H1 (cell line): ENCODE measurements at regions not wholly inside any gene's neighbourhood (a gene's known extent, or its start where the extent isn't known, plus 50 kb on each side); places are given as distances from the start of the nearest gene placed in this dataset.

Experiments
- CTCF ChIA-PET: fragments of 300-600 bp; sonication (Branson Sonifier 250); formaldehyde crosslinking; loops from one replicate; lab custom pipeline; 2021; ENCODE audit not compliant: partially characterized antibody; lab: Charles Lee
- POLR2A ChIA-PET: fragments of 300-600 bp; sonication (Branson Sonifier 250); formaldehyde crosslinking; loops from one replicate; lab custom pipeline; 2021; ENCODE audit warnings: inconsistent platforms; ENCODE audit not compliant: partially characterized antibody; lab: Charles Lee
- DNase-seq, 2 experiments: peaks; one replicate each; pipeline versions ENCODE4 v3.0.0 to v3.0.0-alpha.2; 2010 to 2022; ENCODE audit warnings: low spot score in 2 of 2, low read depth in 1 of 2, mixed read lengths in 1 of 2
- FAIRE-seq: peaks from 2 replicates; lab custom pipeline; 2011; peaks lifted over from hg19 to GRCh38; lab: Jason Lieb, UNC
- H2AFZ ChIP-seq: 2 replicates; pipeline ENCODE4 v1.8.1; 2012; ENCODE audit warnings: low read length, inconsistent platforms
- H2AK5ac ChIP-seq: 2 replicates; pipeline ENCODE4 v1.6.1; 2013; ENCODE audit warnings: low read depth, low read length
- H2BK120ac ChIP-seq: replicated peaks from 2 replicates; pipeline ENCODE3; 2013; ENCODE audit warnings: low read depth, low read length, inconsistent platforms
- H2BK12ac ChIP-seq: 2 replicates; pipeline ENCODE4 v1.6.1; 2013; ENCODE audit warnings: low read depth, low read length
- H2BK15ac ChIP-seq: 2 replicates; pipeline ENCODE4 v1.6.1; 2013; ENCODE audit warnings: low read length
- H2BK20ac ChIP-seq: 2 replicates; pipeline ENCODE4 v1.6.1; 2013; ENCODE audit warnings: low read length
- H2BK5ac ChIP-seq: 2 replicates; pipeline ENCODE4 v1.6.1; 2013; ENCODE audit warnings: low read depth, low read length
- H3K14ac ChIP-seq: 2 replicates; pipeline ENCODE4 v1.6.1; 2013; ENCODE audit warnings: inconsistent platforms; ENCODE audit not compliant: insufficient read length
- H3K18ac ChIP-seq: 2 replicates; pipeline ENCODE4 v1.6.1; 2013; ENCODE audit warnings: low read length; ENCODE audit errors: extremely low read depth
- H3K23ac ChIP-seq: 2 replicates; pipeline ENCODE4 v1.6.1; 2013; ENCODE audit warnings: inconsistent platforms; ENCODE audit not compliant: insufficient read length
- H3K23me2 ChIP-seq: 2 replicates; pipeline ENCODE4 v1.6.1; 2013; ENCODE audit warnings: low read depth, low read length
- H3K27ac ChIP-seq: 2 replicates; pipeline ENCODE4 v1.6.1; 2011; ENCODE audit warnings: low read depth, low read length, inconsistent platforms
- H3K27me3 ChIP-seq, 4 experiments: replicated peaks in 1 of 4; 1 replicate in 1 of 4; 2 replicates in 3 of 4; pipeline versions ENCODE4 v1.6.1 to v1.8.1; 2011 to 2013; ENCODE audit warnings: low read length in 3 of 4, mild to moderate bottlenecking in 3 of 4, inconsistent platforms in 2 of 4, mixed read lengths in 2 of 4, moderate library complexity in 1 of 4; ENCODE audit not compliant: control insufficient read depth in 3 of 4, insufficient read depth in 3 of 4; ENCODE audit errors: extremely low read depth in 1 of 4
- H3K36me3 ChIP-seq, 4 experiments: 2 replicates each; pipeline versions ENCODE4 v1.6.1 to v1.8.1; 2011 to 2013; ENCODE audit warnings: mild to moderate bottlenecking in 4 of 4, low read length in 3 of 4, moderate library complexity in 2 of 4, control low read depth in 1 of 4, inconsistent platforms in 1 of 4; ENCODE audit not compliant: insufficient read depth in 4 of 4, control insufficient read depth in 2 of 4
- H3K4ac ChIP-seq: replicated peaks from 2 replicates; pipeline ENCODE3; 2013; ENCODE audit warnings: low read length, low read depth, mixed read lengths, inconsistent platforms; ENCODE audit not compliant: insufficient read length
- H3K4me1 ChIP-seq, 4 experiments: replicated peaks in 1 of 4; 1 replicate in 1 of 4; 2 replicates in 3 of 4; pipeline versions ENCODE4 v1.6.1 to v1.8.1; 2011 to 2013; ENCODE audit warnings: low read length in 3 of 4, inconsistent platforms in 2 of 4, mixed read lengths in 1 of 4; ENCODE audit not compliant: insufficient read depth in 4 of 4, control insufficient read depth in 3 of 4
- H3K4me2 ChIP-seq, 2 experiments: 2 replicates each; pipeline versions ENCODE4 v1.6.1 to v1.8.1; 2011 to 2013; ENCODE audit warnings: low read depth in 2 of 2, low read length in 2 of 2, control low read depth in 1 of 2, inconsistent platforms in 1 of 2, mild to moderate bottlenecking in 1 of 2; ENCODE audit not compliant: insufficient read depth in 1 of 2
- H3K4me3 ChIP-seq, 4 experiments: fragments of 200-600, 300-600 bp in 1 of 4; sonication (generic), shearing (Covaris generic), sonication (Bioruptor Twin) in 1 of 4; 2 replicates each; pipeline versions ENCODE4 v1.5.1 to v1.8.1; 2011 to 2016; ENCODE audit warnings: low read length in 4 of 4, low read depth in 3 of 4, control low read depth in 2 of 4, inconsistent platforms in 2 of 4, mild to moderate bottlenecking in 2 of 4, mixed read lengths in 1 of 4, moderate library complexity in 1 of 4; ENCODE audit not compliant: insufficient read depth in 2 of 4; ENCODE audit errors: extremely low read depth in 1 of 4
- H3K56ac ChIP-seq: replicated peaks from 2 replicates; pipeline ENCODE3; 2013; ENCODE audit warnings: low read depth, mild to moderate bottlenecking, mixed read lengths, low read length, inconsistent platforms; ENCODE audit not compliant: insufficient read length
- H3K79me1 ChIP-seq: 2 replicates; pipeline ENCODE4 v1.6.1; 2013; ENCODE audit warnings: low read depth, low read length, control low read depth
- H3K79me2 ChIP-seq, 2 experiments: 2 replicates each; pipeline versions ENCODE4 v1.6.1 to v1.8.1; 2012 to 2013; ENCODE audit warnings: low read length in 2 of 2, mild to moderate bottlenecking in 2 of 2, inconsistent platforms in 1 of 2; ENCODE audit not compliant: insufficient read depth in 2 of 2, control insufficient read depth in 1 of 2
- H3K9ac ChIP-seq, 4 experiments: replicated peaks in 1 of 4; 1 replicate in 1 of 4; 2 replicates in 3 of 4; pipeline versions ENCODE4 v1.6.1 to v1.8.1; 2011 to 2013; ENCODE audit warnings: low read depth in 3 of 4, low read length in 3 of 4, control low read depth in 2 of 4, mild to moderate bottlenecking in 2 of 4, moderate library complexity in 2 of 4, inconsistent platforms in 1 of 4; ENCODE audit errors: extremely low read depth in 1 of 4
- H3K9me3 ChIP-seq, 2 experiments: 2 replicates each; pipeline versions ENCODE4 v1.6.1 to v1.8.1; 2012 to 2013; ENCODE audit warnings: mild to moderate bottlenecking in 2 of 2, moderate library complexity in 2 of 2, control low read depth in 1 of 2, inconsistent platforms in 1 of 2, low read depth in 1 of 2, low read length in 1 of 2, mixed read lengths in 1 of 2; ENCODE audit not compliant: insufficient read depth in 2 of 2
- H4K20me1 ChIP-seq, 2 experiments: replicated peaks in 1 of 2; 2 replicates each; pipeline versions ENCODE3 to v1.8.1; 2011 to 2013; ENCODE audit warnings: inconsistent platforms in 2 of 2, low read length in 2 of 2, mild to moderate bottlenecking in 1 of 2; ENCODE audit not compliant: insufficient read depth in 2 of 2, control insufficient read depth in 1 of 2
- H4K5ac ChIP-seq: 2 replicates; pipeline ENCODE4 v1.6.1; 2013; ENCODE audit warnings: low read length, low read depth, mixed read lengths, inconsistent platforms; ENCODE audit not compliant: insufficient read length
- H4K8ac ChIP-seq: 2 replicates; pipeline ENCODE4 v1.8.0; 2013; ENCODE audit warnings: mild to moderate bottlenecking, moderate library complexity, low read length, inconsistent platforms; ENCODE audit not compliant: insufficient read depth; ENCODE audit errors: extremely low read depth
- H4K91ac ChIP-seq: replicated peaks from 2 replicates; pipeline ENCODE3; 2013; ENCODE audit warnings: low read length, mixed read lengths, inconsistent platforms; ENCODE audit not compliant: insufficient read length
- ATF2 ChIP-seq: IDR thresholded peaks from 2 replicates; pipeline ENCODE4 v1.6.1; 2012; ENCODE audit warnings: low read length, inconsistent platforms
- CHD1 ChIP-seq: IDR thresholded peaks from 2 replicates; pipeline ENCODE4 v1.6.1; 2012; ENCODE audit warnings: low read depth, low read length, improper control_type of control experiment
- EZH2 ChIP-seq: fragments of 200-600 bp; sonication (generic); IDR thresholded peaks from 2 replicates; pipeline ENCODE4 v1.7.1; 2012; ENCODE audit warnings: low read depth, mild to moderate bottlenecking, moderate library complexity, low read length, inconsistent platforms; ENCODE audit not compliant: severe bottlenecking
- FOSL1 ChIP-seq: IDR thresholded peaks from 2 replicates; pipeline ENCODE4 v1.6.1; 2011; ENCODE audit warnings: mild to moderate bottlenecking, low read depth, low read length, moderate library complexity; ENCODE audit not compliant: insufficient read depth
- GABPA ChIP-seq: IDR thresholded peaks from 2 replicates; pipeline ENCODE4 v1.6.1; 2011; ENCODE audit warnings: mild to moderate bottlenecking, low read length, moderate library complexity, borderline replicate concordance; ENCODE audit not compliant: insufficient read depth
- JUND ChIP-seq: IDR thresholded peaks from 2 replicates; pipeline ENCODE4 v1.6.1; 2011; ENCODE audit warnings: mild to moderate bottlenecking, improper control_type of control experiment, low read length
- RBBP5 ChIP-seq: IDR thresholded peaks from 2 replicates; pipeline ENCODE4 v1.7.1; 2012; ENCODE audit warnings: low read depth, mild to moderate bottlenecking, inconsistent platforms, low read length, moderate library complexity, borderline replicate concordance
- RFX5 ChIP-seq: IDR thresholded peaks from 2 replicates; pipeline ENCODE4 v1.6.1; 2011; ENCODE audit warnings: low read depth, low read length, improper control_type of control experiment, borderline replicate concordance
- SAP30 ChIP-seq: fragments of 300-600 bp; sonication (generic); IDR thresholded peaks from 2 replicates; pipeline ENCODE4 v1.7.1; 2012; ENCODE audit warnings: low read length, moderate library complexity, mild to moderate bottlenecking, inconsistent platforms; ENCODE audit not compliant: insufficient read depth, insufficient replicate concordance
- SP4 ChIP-seq: IDR thresholded peaks from 2 replicates; pipeline ENCODE4 v1.6.1; 2012; ENCODE audit warnings: low read length, inconsistent platforms
- TAF7 ChIP-seq: optimal IDR thresholded peaks from 2 replicates; pipeline ENCODE3; 2011; ENCODE audit warnings: low read depth, mild to moderate bottlenecking, inconsistent platforms, low read length, moderate library complexity, borderline replicate concordance
- TBP ChIP-seq: IDR thresholded peaks from 2 replicates; pipeline ENCODE4 v1.6.1; 2011; ENCODE audit warnings: low read depth, low read length, improper control_type of control experiment
- ZNF274 ChIP-seq: IDR thresholded peaks from 2 replicates; pipeline ENCODE4 v1.7.0; 2012; ENCODE audit warnings: low read length, borderline replicate concordance; ENCODE audit errors: extremely low read depth
- WGBS, 2 experiments: shearing (Covaris generic) in 1 of 2; methylation state at CpG; one replicate each; pipeline versions ENCODE4 v1.1.6 to v1.1.7; 2013 to 2015; ENCODE audit warnings: low lambda C conversion rate in 2 of 2, mixed read lengths in 2 of 2, inconsistent platforms in 1 of 2, low coverage in 1 of 2, missing lambda C conversion rate in 1 of 2; ENCODE audit not compliant: insufficient replicate concordance in 2 of 2, insufficient coverage in 1 of 2, insufficient read length in 1 of 2; ENCODE audit errors: extremely low coverage in 1 of 2, missing lambda C conversion rate in 1 of 2; 5-methylcytosine and 5-hydroxymethylcytosine counted together

GRCh38 chr3:5297895-5298294, 110.4 kb downstream of the EDEM1 start:
- Histone ChIP-seq H3K4me3 (no peak overlapping the region), H2BK120ac (no peak overlapping the region), H3K9me3 (no peaks in the 10 kb centered on the region; a peak in 1 of 4 replicates), H2BK5ac (no peak overlapping the region), H3K4ac (no peak overlapping the region), H2BK15ac (no peak overlapping the region), H3K36me3 (no peaks in the 10 kb centered on the region), H2AK5ac (no peak overlapping the region), H3K56ac (no peak overlapping the region), H2BK20ac (no peak overlapping the region), H3K79me1 (no peaks in the 10 kb centered on the region), H3K4me1 (no peaks in the 10 kb centered on the region), H3K18ac (no peak overlapping the region), H3K27me3 (peaks cover 0 to 1% (median 0%) of the 10 kb centered on the region in 4 experiments; a peak in 1 of 7 replicates), H3K79me2 (no peaks in the 10 kb centered on the region), H3K14ac (no peak overlapping the region), H3K4me2 (no peak overlapping the region), H4K8ac (no peak overlapping the region), H4K91ac (no peak overlapping the region), H3K23ac (no peak overlapping the region), H3K23me2 (no peaks in the 10 kb centered on the region), H4K5ac (no peak overlapping the region), H2BK12ac (no peak overlapping the region), H3K9ac (no peak overlapping the region), H3K27ac (no peak overlapping the region), H4K20me1 (no peaks in the 10 kb centered on the region), H2AFZ (no peak overlapping the region)
- FAIRE-seq (no peak), DNase-seq (no peak)
- ChIA-PET CTCF (interaction anchor here (0.7 to 1.8 kb wide), 6 partner anchors 18 to 130 kb away, joined by 3 to 7 read pairs (median 4); no protein-coding TSS in a partner anchor), POLR2A (no interaction called here)
- WGBS, 2 experiments: 100% methylated on average over 1 of the region's 1 CpG; no CpG with 5 or more reads in 1 of the 2 experiments
- TF ChIP-seq ZNF274 (no peak), EZH2 (no peak), GABPA (no peak), JUND (no peak), RFX5 (no peak), TBP (no peak), CHD1 (no peak), FOSL1 (no peak), SAP30 (no peak), SP4 (no peak), ATF2 (no peak), RBBP5 (no peak), TAF7 (no peak)
